ENCODE measurements at regions not wholly inside any gene's neighbourhood (a gene's known extent, or its start where the extent isn't known, plus 50 kb on each side); places are given as distances from the start of the nearest gene placed in this dataset.

GRCh38 chr18:77777163-77777562 lies 527.5 kb downstream of the GALR1 start:
- ChIA-PET POLR2A (no interaction called here), CTCF (interaction anchor here (0.8 kb wide), 1 partner anchor 9 kb away, joined by 3 read pairs; no protein-coding TSS in a partner anchor)
- no peak for DNase-seq (ENCODE audit: extremely low spot score)
- TF ChIP-seq CTCF (IDR thresholded peaks at IDR 0.05; ENCODE audit: control extremely low read depth, extremely low read depth, low read depth, missing control alignments), result no peak

- TF ChIP-seq CTCF (IDR thresholded peaks at IDR 0.05; ENCODE audit: control extremely low read depth, extremely low read depth, low read depth, missing control alignments), result no peak
- CTCF ChIA-PET, result no interaction called here
- POLR2A ChIA-PET, result no interaction called here
- DNase-seq (ENCODE audit: extremely low spot score), result no peak
Observed at GRCh38 chr18:77784759-77785379, 535.2 kb downstream of the GALR1 start.

GRCh38 chr18:77785415-77785975 lies 535.8 kb downstream of the GALR1 start:
- ChIA-PET POLR2A (no interaction called here), CTCF (no interaction called here)
- DNase-seq (ENCODE audit: extremely low spot score), result no peak
- TF ChIP-seq CTCF (IDR thresholded peaks at IDR 0.05; ENCODE audit: control extremely low read depth, extremely low read depth, low read depth, missing control alignments), result no peak

- no peak for DNase-seq (ENCODE audit: extremely low spot score)
- POLR2A ChIA-PET, result no interaction called here
- TF ChIP-seq CTCF (IDR thresholded peaks at IDR 0.05; ENCODE audit: control extremely low read depth, extremely low read depth, low read depth, missing control alignments), result no peak
- CTCF ChIA-PET, result no interaction called here
Observed at GRCh38 chr18:77803024-77803423, 553.4 kb downstream of the GALR1 start.

- POLR2A ChIA-PET, result no interaction called here
- CTCF ChIA-PET, result no interaction called here
- DNase-seq (ENCODE audit: extremely low spot score), result no peak
- no peak for TF ChIP-seq CTCF (IDR thresholded peaks at IDR 0.05; ENCODE audit: control extremely low read depth, extremely low read depth, low read depth, missing control alignments)
Observed at GRCh38 chr18:77804382-77804781, 554.7 kb downstream of the GALR1 start.

GRCh38 chr18:77807650-77808049 lies 558.0 kb downstream of the GALR1 start:
- ChIA-PET CTCF (interaction anchor here (1.4 kb wide), 1 partner anchor 9 kb away, joined by 3 read pairs; no protein-coding TSS in a partner anchor), POLR2A (no interaction called here)
- no peak for DNase-seq (ENCODE audit: extremely low spot score)
- TF ChIP-seq CTCF (IDR thresholded peaks at IDR 0.05; ENCODE audit: control extremely low read depth, extremely low read depth, low read depth, missing control alignments), result no peak

Measured in GM10248 (cell line).